ENCODE measurements at regions not wholly inside any gene's neighbourhood (a gene's known extent, or its start where the extent isn't known, plus 50 kb on each side); places are given as distances from the start of the nearest gene placed in this dataset.

DNA sequence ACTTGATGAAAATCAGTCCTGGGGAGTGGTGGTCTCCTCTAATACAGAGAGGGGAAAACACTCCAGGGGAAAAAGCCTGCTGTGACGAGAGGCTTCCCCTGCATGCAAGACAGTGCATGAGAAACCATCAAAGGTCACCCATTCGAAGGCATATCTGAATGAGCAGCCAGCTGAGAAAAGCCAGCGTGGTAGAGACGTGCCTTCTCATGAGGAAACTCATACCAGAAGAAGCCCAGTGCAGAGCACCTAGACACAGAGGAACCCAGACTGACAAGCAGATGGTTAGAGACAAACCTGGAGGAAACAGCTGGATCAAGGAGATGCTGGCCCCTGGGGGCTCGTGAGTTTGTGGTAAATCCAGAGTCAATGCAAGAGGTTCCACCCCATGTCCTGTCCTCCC, 534.8 kb downstream of the BRD1 start:
- Histone ChIP-seq H3K9me3 (ENCODE audit: low read length) (no peaks in the 10 kb centered on the region), H3K4me2 (ENCODE audit: low read length) (no peak overlapping the region), H3K36me3 (ENCODE audit: low read depth, low read length) (no peaks in the 10 kb centered on the region), H3K27ac (ENCODE audit: low read length) (no peak overlapping the region), H4K20me1 (ENCODE audit: low read length) (no peaks in the 10 kb centered on the region), H3F3A (ENCODE audit: low read length, unreplicated experiment) (no peaks in the 10 kb centered on the region), H3K79me2 (ENCODE audit: low read length) (no peaks in the 10 kb centered on the region), H3K27me3 (ENCODE audit: low read length) (0 out of 2 replicates have a peak, but pooled peaks cover 11% of the 10 kb centered on the region), H3K4me1 (ENCODE audit: insufficient read depth, low read length) (no peaks in the 10 kb centered on the region), H3K9me2 (replicated peaks; ENCODE audit: low read length) (no peaks in the 10 kb centered on the region), H2AFZ (ENCODE audit: low read length) (no peak overlapping the region), H3K9ac (ENCODE audit: low read length) (no peak overlapping the region), H3K4me3 (ENCODE audit: low read length) (no peak overlapping the region)
- no peak for ATAC-seq
- CTCF ChIA-PET: no interaction called here
- intact Hi-C loops (cut with micrococcal nuclease): no loop called here
- BruUV-seq (replicated peaks): no TSS peak
- POLR2A ChIA-PET (ENCODE audit: unreplicated experiment): no interaction called here
- TF ChIP-seq EZH2phosphoT487 (IDR thresholded peaks at IDR 0.05; ENCODE audit: borderline replicate concordance, low read length) (no peak), EZH2 (IDR thresholded peaks at IDR 0.05; ENCODE audit: low read length, unreplicated experiment) (no peak)
- TF ChIP-seq, protein P1, sequence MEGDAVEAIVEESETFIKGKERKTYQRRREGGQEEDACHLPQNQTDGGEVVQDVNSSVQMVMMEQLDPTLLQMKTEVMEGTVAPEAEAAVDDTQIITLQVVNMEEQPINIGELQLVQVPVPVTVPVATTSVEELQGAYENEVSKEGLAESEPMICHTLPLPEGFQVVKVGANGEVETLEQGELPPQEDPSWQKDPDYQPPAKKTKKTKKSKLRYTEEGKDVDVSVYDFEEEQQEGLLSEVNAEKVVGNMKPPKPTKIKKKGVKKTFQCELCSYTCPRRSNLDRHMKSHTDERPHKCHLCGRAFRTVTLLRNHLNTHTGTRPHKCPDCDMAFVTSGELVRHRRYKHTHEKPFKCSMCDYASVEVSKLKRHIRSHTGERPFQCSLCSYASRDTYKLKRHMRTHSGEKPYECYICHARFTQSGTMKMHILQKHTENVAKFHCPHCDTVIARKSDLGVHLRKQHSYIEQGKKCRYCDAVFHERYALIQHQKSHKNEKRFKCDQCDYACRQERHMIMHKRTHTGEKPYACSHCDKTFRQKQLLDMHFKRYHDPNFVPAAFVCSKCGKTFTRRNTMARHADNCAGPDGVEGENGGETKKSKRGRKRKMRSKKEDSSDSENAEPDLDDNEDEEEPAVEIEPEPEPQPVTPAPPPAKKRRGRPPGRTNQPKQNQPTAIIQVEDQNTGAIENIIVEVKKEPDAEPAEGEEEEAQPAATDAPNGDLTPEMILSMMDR (conservative IDR thresholded peaks at IDR 0.05; ENCODE audit: low read depth, low read length): no peak
- DNase-seq: no peak

DNA sequence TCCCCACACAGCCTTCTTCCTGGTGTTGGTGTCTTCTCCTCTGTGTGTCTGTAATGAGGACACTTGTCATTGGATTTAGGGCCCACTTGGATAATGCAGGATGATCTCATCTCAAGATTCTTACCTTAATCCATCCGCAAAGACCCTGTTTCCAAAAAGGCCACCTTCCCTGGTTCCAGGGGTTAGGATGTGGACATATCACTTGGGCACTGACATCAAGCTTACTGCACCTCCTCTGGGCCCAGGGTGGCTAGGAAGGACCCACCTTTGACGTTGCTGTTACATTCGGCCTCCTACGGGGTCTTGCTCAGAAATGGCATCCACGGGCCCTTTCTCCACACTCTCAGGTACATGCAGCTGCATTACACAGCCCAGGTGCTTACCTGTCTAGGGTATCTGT, 535.9 kb downstream of the BRD1 start:
- no peak for ATAC-seq
- H2AFZ ChIP-seq (ENCODE audit: low read length): no peak overlapping the region
- H3K9ac ChIP-seq (ENCODE audit: low read length): no peak overlapping the region
- no peaks in the 10 kb centered on the region for H4K20me1 ChIP-seq (ENCODE audit: low read length)
- H3K36me3 ChIP-seq (ENCODE audit: low read depth, low read length): no peaks in the 10 kb centered on the region
- intact Hi-C loops (cut with micrococcal nuclease): no loop called here
- no peak for DNase-seq
- no peaks in the 10 kb centered on the region for H3K79me2 ChIP-seq (ENCODE audit: low read length)
- H3K9me2 ChIP-seq (replicated peaks; ENCODE audit: low read length): no peaks in the 10 kb centered on the region
- H3K4me2 ChIP-seq (ENCODE audit: low read length): no peak overlapping the region
- no peak overlapping the region for H3K27ac ChIP-seq (ENCODE audit: low read length)
- no TSS peak for BruUV-seq (replicated peaks)
- 0 out of 2 replicates have a peak, but pooled peaks cover 11% of the 10 kb centered on the region for H3K27me3 ChIP-seq (ENCODE audit: low read length)
- no peaks in the 10 kb centered on the region for H3K9me3 ChIP-seq (ENCODE audit: low read length)
- ChIA-PET POLR2A (ENCODE audit: unreplicated experiment) (no interaction called here), CTCF (no interaction called here)
- TF ChIP-seq, protein P1 (conservative IDR thresholded peaks at IDR 0.05; ENCODE audit: low read depth, low read length): no peak
- TF ChIP-seq EZH2 (IDR thresholded peaks at IDR 0.05; ENCODE audit: low read length, unreplicated experiment) (no peak), EZH2phosphoT487 (IDR thresholded peaks at IDR 0.05; ENCODE audit: borderline replicate concordance, low read length) (no peak)
- no peak overlapping the region for H3K4me3 ChIP-seq (ENCODE audit: low read length)
- H3K4me1 ChIP-seq (ENCODE audit: insufficient read depth, low read length): no peaks in the 10 kb centered on the region
- H3F3A ChIP-seq (ENCODE audit: low read length, unreplicated experiment): no peaks in the 10 kb centered on the region

DNA sequence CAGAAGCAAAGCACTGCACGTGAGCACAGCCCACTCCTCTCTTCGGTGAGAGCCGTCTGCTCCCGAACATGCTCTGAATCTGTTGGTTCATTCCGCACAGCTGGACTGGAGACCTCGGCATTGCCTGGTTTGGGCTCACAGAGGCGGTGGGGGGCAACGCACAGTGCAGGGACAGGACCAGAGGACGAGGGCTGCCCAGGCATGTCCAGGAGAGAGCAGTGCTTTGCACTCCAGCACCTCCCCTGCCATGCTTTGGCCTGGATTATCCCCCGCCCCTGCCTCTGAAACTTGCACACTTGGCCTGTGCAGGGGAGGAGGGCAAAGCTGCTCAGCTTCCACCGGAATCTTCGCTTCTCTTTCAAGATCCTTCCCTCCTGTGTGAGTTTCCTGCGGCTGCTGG, 536.5 kb downstream of the BRD1 start:
- no peak for DNase-seq
- no TSS peak for BruUV-seq (replicated peaks)
- Histone ChIP-seq H4K20me1 (ENCODE audit: low read length) (no peaks in the 10 kb centered on the region), H3K27ac (ENCODE audit: low read length) (no peak overlapping the region), H3K4me2 (ENCODE audit: low read length) (no peak overlapping the region), H3F3A (ENCODE audit: low read length, unreplicated experiment) (no peaks in the 10 kb centered on the region), H3K9me3 (ENCODE audit: low read length) (no peaks in the 10 kb centered on the region), H3K27me3 (ENCODE audit: low read length) (0 out of 2 replicates have a peak, but pooled peaks cover 11% of the 10 kb centered on the region), H3K4me1 (ENCODE audit: insufficient read depth, low read length) (no peaks in the 10 kb centered on the region), H3K79me2 (ENCODE audit: low read length) (no peaks in the 10 kb centered on the region), H3K4me3 (ENCODE audit: low read length) (no peak overlapping the region), H3K9me2 (replicated peaks; ENCODE audit: low read length) (no peaks in the 10 kb centered on the region), H2AFZ (ENCODE audit: low read length) (no peak overlapping the region), H3K9ac (ENCODE audit: low read length) (no peak overlapping the region), H3K36me3 (ENCODE audit: low read depth, low read length) (no peaks in the 10 kb centered on the region)
- no peak for ATAC-seq
- intact Hi-C loops (cut with micrococcal nuclease): no loop called here
- CTCF ChIA-PET: no interaction called here
- POLR2A ChIA-PET (ENCODE audit: unreplicated experiment): no interaction called here
- TF ChIP-seq EZH2phosphoT487 (IDR thresholded peaks at IDR 0.05; ENCODE audit: borderline replicate concordance, low read length) (no peak), EZH2 (IDR thresholded peaks at IDR 0.05; ENCODE audit: low read length, unreplicated experiment) (no peak)
- TF ChIP-seq, protein P1 (conservative IDR thresholded peaks at IDR 0.05; ENCODE audit: low read depth, low read length): no peak

All from PC-3 (cell line).